ENCODE measurements at regions not wholly inside any gene's neighbourhood (a gene's known extent, or its start where the extent isn't known, plus 50 kb on each side); places are given as distances from the start of the nearest gene placed in this dataset.

GRCh38 chr13:73417012-73417615 is 358.3 kb downstream of the KLF5 start:
- DNase-seq, result peak; percentile 43

- no peak for DNase-seq
Measured at GRCh38 chr13:73416093-73416492, 357.3 kb downstream of the KLF5 start.

DNA sequence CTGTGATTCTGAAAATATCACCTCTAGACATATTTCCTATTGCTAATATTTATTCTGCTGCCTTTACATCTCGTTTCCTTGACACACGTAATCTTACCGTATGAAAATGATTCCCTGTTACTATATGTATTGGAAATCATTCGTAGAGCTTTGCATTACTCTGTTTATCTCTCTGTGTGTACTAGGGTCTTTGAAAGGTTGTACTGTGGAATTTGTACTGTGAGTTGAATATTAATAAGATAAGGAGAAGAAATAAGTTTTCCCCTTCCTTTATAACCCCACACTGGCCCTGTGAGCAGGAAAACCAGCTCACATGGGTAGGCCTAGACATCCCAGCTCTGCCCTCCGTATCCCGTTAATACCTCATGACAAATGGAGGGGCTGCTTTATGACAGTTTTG is 354.9 kb downstream of the KLF5 start:
- DNase-seq, result no peak

DNA sequence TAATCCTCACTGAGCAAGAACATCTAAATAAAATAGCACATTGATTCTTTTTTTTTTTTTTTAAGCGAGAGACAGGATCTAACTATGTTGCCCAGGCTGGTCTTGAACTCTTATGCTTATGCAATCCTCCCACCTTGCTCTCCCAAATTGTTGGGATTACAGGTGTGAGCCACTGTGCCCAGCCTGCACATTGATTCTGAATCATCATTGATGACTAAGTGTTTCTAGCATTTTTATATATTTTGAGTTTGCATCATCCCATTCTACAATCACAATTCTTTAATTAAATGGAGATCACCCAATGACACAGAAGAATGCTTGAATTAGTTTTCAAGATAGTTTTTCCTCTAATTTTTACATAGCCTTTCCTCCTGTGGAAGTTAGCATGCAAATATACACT is 354.1 kb downstream of the KLF5 start:
- no peak for DNase-seq

DNA sequence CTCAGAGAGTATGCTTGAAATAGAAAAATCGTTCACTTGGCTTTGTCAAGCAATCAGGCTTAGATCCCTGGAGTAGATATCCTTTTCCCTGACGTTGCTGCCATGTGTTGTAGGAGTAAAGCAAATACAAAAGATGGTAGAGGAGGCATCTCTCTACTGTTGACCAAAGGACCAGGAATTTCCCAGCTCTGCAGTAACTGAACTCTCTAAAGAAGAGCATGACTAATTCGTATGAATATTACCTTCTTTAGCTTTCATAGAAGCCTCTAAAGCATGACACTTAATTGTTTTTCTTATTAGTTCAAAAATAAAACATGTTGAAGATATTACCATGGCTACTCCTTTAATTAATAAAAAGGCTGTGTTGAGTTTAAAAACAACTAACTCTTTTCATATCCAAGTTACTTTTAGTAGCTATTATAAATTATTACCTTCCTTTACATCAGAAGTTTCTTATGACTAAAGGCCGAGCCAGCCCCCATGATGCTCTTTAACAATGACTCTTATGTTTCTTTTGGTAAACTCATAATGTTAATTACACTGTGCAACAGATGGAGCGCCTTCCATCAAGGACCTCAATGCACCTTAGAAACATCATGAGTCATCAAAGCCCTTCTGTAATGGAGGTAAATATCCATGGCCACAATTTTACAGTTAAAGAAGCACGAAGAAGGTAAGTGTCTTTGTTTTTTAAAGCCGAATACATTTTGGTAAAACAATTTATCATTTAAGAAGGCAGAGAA is 352.4 kb downstream of the KLF5 start:
- DNase-seq, result peak; percentile 48

- DNase-seq, result no peak
Measured at GRCh38 chr13:73406454-73406853, 347.6 kb downstream of the KLF5 start.

GRCh38 chr13:73404581-73404980 is 345.8 kb downstream of the KLF5 start:
- DNase-seq, result no peak

DNA sequence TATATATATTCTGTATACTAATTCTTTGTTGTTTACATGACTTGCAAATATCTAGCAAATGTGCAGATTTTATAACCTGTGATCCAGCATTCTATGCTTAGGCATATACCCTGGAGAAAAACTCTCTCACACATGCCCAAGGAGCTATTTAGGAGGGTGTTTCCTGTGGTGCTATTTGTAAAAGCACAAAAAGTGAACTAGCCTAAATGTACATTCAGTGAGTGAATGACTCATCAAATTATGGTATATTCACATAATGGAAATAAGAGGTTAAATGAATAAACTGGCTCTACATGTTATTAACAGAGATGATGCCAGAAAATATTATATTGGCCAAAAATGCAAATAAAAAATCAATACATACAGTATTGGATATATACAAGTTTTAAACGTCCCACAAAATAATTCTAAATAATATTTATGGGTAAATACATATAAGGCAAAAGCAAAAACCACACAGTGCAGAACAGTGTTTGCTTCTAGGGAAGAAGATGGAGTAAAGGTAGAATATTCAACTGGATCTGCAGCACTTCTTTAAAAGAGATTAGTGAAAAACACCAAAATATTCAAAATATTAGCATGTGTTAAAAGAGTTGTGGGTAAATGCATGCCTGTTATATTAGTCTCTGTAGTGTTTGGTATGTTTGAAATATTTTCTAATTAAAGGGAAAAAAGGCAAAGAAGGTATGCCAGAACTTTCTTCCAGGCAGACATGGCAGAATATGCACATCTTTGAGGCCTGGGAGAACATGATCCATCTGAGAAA is 344.7 kb downstream of the KLF5 start:
- DNase-seq, result no peak

- DNase-seq, result no peak
Measured at GRCh38 chr13:73401769-73402168, 343.0 kb downstream of the KLF5 start.

DNA sequence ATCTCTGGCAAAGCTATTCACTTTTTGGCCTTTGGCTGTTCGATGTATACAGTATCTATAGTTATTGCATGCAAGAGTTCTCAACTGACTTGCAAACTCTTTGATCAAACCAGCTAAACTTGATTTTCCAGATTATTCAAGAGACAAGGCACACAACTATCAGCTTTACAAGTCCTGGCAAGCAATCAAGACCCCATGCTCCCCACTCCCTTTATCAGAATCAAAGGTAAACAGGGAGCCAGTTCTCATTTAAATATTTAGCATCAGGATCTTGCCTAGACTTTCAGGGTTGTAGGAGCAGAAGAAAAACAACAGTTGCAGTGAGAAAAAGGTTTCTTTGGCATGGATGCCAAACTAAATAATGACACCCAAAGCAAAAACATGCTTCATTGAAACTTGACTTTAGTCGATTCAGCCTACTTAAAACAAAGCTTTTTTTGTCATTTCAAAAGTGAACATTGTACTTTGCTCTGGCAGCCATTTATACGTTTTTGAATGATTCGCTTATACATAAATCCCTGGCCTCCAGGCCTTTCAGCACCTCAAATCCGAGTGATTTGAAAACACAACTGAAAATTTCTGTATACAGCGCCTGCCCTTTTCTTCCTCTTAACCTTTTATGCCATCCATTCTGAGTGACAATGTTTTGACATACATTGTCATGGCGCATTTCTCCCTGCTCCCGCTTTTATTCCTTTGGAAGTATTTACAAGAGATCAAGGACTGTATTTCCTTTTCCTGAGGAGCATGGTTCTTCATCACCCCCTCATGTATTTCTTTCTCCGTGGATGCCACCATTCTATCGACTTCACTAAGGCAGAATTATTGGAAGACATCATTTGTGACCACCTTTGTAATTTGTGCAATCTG is 340.8 kb downstream of the KLF5 start:
- DNase-seq, result no peak

GRCh38 chr13:73397496-73398305 is 338.9 kb downstream of the KLF5 start:
- DNase-seq, result no peak

DNA sequence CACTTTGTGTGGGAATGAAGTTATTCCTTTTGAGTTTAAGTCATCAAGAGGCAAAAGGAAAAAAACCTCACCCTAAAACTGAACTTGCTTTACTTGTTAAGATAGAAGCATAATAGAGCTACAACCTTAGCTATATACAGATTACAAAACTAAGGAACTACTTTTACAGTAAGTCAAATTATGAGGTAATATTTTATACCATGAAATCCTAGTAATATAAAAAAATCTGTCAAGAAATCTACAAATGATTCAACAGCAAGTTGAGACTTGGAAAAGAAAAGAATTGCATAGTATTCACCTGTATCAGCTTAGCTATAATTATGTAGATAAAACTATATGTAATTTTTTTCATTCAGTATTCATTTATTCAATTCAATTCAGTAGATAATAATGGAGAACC is 335.3 kb downstream of the KLF5 start:
- DNase-seq, result no peak

DNA sequence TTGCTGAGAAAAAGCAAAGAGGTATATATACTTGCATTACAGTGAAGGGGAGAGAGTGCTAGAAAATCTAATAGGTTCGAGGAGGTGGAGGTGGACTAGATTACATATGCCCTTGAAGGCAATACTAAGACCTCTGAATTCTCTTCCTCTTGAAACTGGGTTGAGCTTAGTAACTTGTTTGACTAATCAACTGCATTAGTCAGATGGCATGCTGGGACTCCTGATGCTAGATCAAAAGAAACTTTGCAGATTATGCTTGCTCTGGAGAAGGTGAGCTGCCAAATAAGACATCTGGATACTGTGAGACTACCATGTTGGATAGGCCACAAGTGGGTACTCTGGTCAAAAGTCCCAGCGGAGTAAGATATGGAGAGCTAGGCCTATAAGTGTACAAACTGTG is 331.3 kb downstream of the KLF5 start:
- no peak for DNase-seq

- no peak for DNase-seq
Measured at GRCh38 chr13:73388586-73388985, 329.8 kb downstream of the KLF5 start.

- no peak for DNase-seq
Measured at GRCh38 chr13:73387318-73387717, 328.5 kb downstream of the KLF5 start.

GRCh38 chr13:73385848-73386247 is 327.0 kb downstream of the KLF5 start:
- no peak for DNase-seq

- DNase-seq, result no peak
Measured at GRCh38 chr13:73372666-73373627, 314.1 kb downstream of the KLF5 start.

- no peak for DNase-seq
Measured at GRCh38 chr13:73370066-73370465, 311.3 kb downstream of the KLF5 start.

- no peak for DNase-seq
Measured at GRCh38 chr13:73369095-73369494, 310.3 kb downstream of the KLF5 start.

DNA sequence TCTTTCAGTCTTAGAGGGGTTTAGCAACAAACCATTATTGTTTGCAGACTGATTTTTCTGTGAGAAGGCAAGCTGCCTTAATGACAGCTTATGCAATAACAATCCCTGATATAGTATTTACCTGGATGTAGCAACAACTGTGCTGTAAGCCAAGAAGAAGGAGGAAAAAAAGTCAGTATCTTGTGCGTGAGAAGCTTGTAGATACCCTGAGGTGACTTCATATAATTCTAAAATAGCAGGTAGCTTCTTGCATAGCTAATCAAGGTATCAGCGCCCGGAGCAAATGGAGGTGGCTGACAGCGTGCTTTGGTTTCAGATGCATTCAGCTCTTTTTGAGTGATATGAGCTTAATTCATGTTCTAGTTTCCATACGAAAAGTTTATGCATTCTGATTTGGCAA is 309.8 kb downstream of the KLF5 start:
- DNase-seq, result no peak

GRCh38 chr13:73367886-73368285 is 309.1 kb downstream of the KLF5 start:
- no peak for DNase-seq
